IMR-90 (cell line): ENCODE measurements at regions not wholly inside any gene's neighbourhood (a gene's known extent, or its start where the extent isn't known, plus 50 kb on each side); places are given as distances from the start of the nearest gene placed in this dataset.

Experiments
- MXI1 ChIP-seq: IDR thresholded peaks from 2 replicates; pipeline ENCODE4 v1.6.1; 2012; ENCODE audit warnings: low read depth, mild to moderate bottlenecking, low read length, moderate library complexity, borderline replicate concordance
- USF2 ChIP-seq: fragments of 150-350 bp; IDR thresholded peaks from 2 replicates; pipeline ENCODE4 v1.6.1; 2017; ENCODE audit warnings: mild to moderate bottlenecking, antibody characterized with exemption, low read length, low read depth

- TF ChIP-seq USF2 (no peak), MXI1 (no peak)
These were observed 171.4 kb upstream of the SERPINE2 start for GRCh38 chr2:224210286-224211180.
